Glomerular visceral epithelial cell (primary cell): ENCODE measurements at regions not wholly inside any gene's neighbourhood (a gene's known extent, or its start where the extent isn't known, plus 50 kb on each side); places are given as distances from the start of the nearest gene placed in this dataset.

ENCODE experiments used
- DNase-seq: peaks from one replicate; pipeline ENCODE4 v3.0.0-alpha.2; 2016; ENCODE audit errors: extremely low spot score

- DNase-seq, result no peak
These were observed 93.0 kb upstream of the ZNF608 start for GRCh38 chr5:124839371-124839998.

- no peak for DNase-seq
These were observed 95.6 kb upstream of the ZNF608 start for GRCh38 chr5:124841829-124842712.

- no peak for DNase-seq
These were observed 96.5 kb upstream of the ZNF608 start for GRCh38 chr5:124842725-124843595.

- no peak for DNase-seq
These were observed 97.1 kb upstream of the ZNF608 start for GRCh38 chr5:124843596-124843899.

- DNase-seq, result no peak
These were observed 98.0 kb upstream of the ZNF608 start for GRCh38 chr5:124844371-124844920.

GRCh38 chr5:124847907-124848306 is 101.5 kb upstream of the ZNF608 start:
- DNase-seq, result no peak

- DNase-seq, result no peak
These were observed 103.3 kb upstream of the ZNF608 start for GRCh38 chr5:124849774-124850173.

- no peak for DNase-seq
These were observed 110.3 kb upstream of the ZNF608 start for GRCh38 chr5:124856726-124857125.

- no peak for DNase-seq
These were observed 112.2 kb upstream of the ZNF608 start for GRCh38 chr5:124858612-124859011.

- no peak for DNase-seq
These were observed 112.6 kb upstream of the ZNF608 start for GRCh38 chr5:124859027-124859426.

- no peak for DNase-seq
These were observed 113.3 kb upstream of the ZNF608 start for GRCh38 chr5:124859556-124860290.

GRCh38 chr5:124860291-124860655 is 113.8 kb upstream of the ZNF608 start:
- no peak for DNase-seq

- DNase-seq, result no peak
These were observed 118.6 kb upstream of the ZNF608 start for GRCh38 chr5:124865066-124865465.

GRCh38 chr5:124865603-124866354 is 119.3 kb upstream of the ZNF608 start:
- no peak for DNase-seq

- no peak for DNase-seq
These were observed 120.1 kb upstream of the ZNF608 start for GRCh38 chr5:124866355-124867136.

GRCh38 chr5:124867137-124867704 is 120.8 kb upstream of the ZNF608 start:
- DNase-seq, result peak; percentile 26

- no peak for DNase-seq
These were observed 122.2 kb upstream of the ZNF608 start for GRCh38 chr5:124868676-124869075.

- DNase-seq, result no peak
These were observed 123.1 kb upstream of the ZNF608 start for GRCh38 chr5:124869426-124870033.

- DNase-seq, result no peak
These were observed 123.6 kb upstream of the ZNF608 start for GRCh38 chr5:124870070-124870469.
